HCT116 (cell line): ENCODE measurements at regions not wholly inside any gene's neighbourhood (a gene's known extent, or its start where the extent isn't known, plus 50 kb on each side); places are given as distances from the start of the nearest gene placed in this dataset.

Experiments used
- ATAC-seq: fragments of 200-7000 bp; cut with Tn5 transposase; 2 replicates; pipeline ENCODE4 v1.9.1; 2020; ENCODE audit warnings: mild to moderate bottlenecking, moderate library complexity
- BruUV-seq: library from RNA; stranded (reverse); fragments of 400-500 nt; replicated peaks from 2 replicates; lab custom pipeline; 2021; lab: Mats Ljungman, UMichigan
- CTCF ChIA-PET: fragments of 300-600 bp; sonication (Branson Sonifier 250); formaldehyde crosslinking; loops from one replicate; lab custom pipeline; 2021; ENCODE audit warnings: antibody characterized with exemption; lab: Charles Lee
- POLR2A ChIA-PET: fragments of 300-600, 350-600 bp; sonication (Branson Sonifier 250); formaldehyde crosslinking; loops from one replicate; lab custom pipeline; 2021; ENCODE audit warnings: antibody characterized with exemption; lab: Charles Lee
- RAD21 ChIA-PET, 2 experiments: fragments of 300-600 bp; sonication (Branson Sonifier 250); formaldehyde crosslinking; loops; one replicate each; lab custom pipeline; 2023; ENCODE audit warnings: low total read pairs in 2 of 2; ENCODE audit not compliant: uncharacterized antibody in 2 of 2, unreplicated experiment in 2 of 2, low non-redundant PET in 1 of 2; lab: Charles Lee
- DNase-seq: peaks from one replicate; pipeline ENCODE4 v3.0.0-alpha.2; 2010; ENCODE audit warnings: low read depth, low spot score
- H2AFZ ChIP-seq: fragments of 200-600 bp; shearing (Covaris generic), sonication (generic); 2 replicates; pipeline ENCODE4 v1.6.1; 2017; ENCODE audit warnings: low read depth, mixed run types, mixed read lengths, antibody characterized with exemption, low read length; ENCODE audit not compliant: poor library complexity, severe bottlenecking
- H3K27ac ChIP-seq: 2 replicates; pipeline ENCODE4 v1.5.1; 2012; ENCODE audit warnings: low read depth, low read length
- H3K27me3 ChIP-seq: fragments of 200-600 bp; sonication (generic); 2 replicates; pipeline ENCODE4 v1.6.1; 2016; ENCODE audit warnings: mixed run types, low read length, mixed read lengths; ENCODE audit not compliant: insufficient read depth
- H3K36me3 ChIP-seq, 2 experiments: fragments of 200-500 bp in 1 of 2; fragments of 200-600 bp in 1 of 2; sonication (Bioruptor generic) in 1 of 2; sonication (generic) in 1 of 2; 2 replicates each; pipeline versions ENCODE4 v1.5.1 to v1.6.1; 2014 to 2016; ENCODE audit warnings: low read length in 2 of 2, inconsistent platforms in 1 of 2, mixed read lengths in 1 of 2, mixed run types in 1 of 2; ENCODE audit not compliant: insufficient read depth in 2 of 2, control insufficient read depth in 1 of 2
- H3K4me1 ChIP-seq, 2 experiments: fragments of 200-600 bp in 1 of 2; sonication (generic) in 1 of 2; 2 replicates each; pipeline versions ENCODE4 v1.5.1 to v1.6.1; 2012 to 2017; ENCODE audit warnings: low read length in 2 of 2, inconsistent platforms in 1 of 2, mild to moderate bottlenecking in 1 of 2, mixed read lengths in 1 of 2, mixed run types in 1 of 2, moderate library complexity in 1 of 2; ENCODE audit not compliant: insufficient read depth in 2 of 2, control insufficient read depth in 1 of 2
- H3K4me2 ChIP-seq: fragments of 200-600 bp; sonication (generic); 2 replicates; pipeline ENCODE4 v1.6.1; 2017; ENCODE audit warnings: mixed run types, low read length, mixed read lengths
- H3K4me3 ChIP-seq, 2 experiments: fragments of 200-600 bp in 1 of 2; sonication (generic) in 1 of 2; replicated peaks in 1 of 2; 2 replicates each; pipeline ENCODE4 v1.5.1; 2011 to 2016; ENCODE audit warnings: low read length in 2 of 2, control low read depth in 1 of 2, low read depth in 1 of 2, mild to moderate bottlenecking in 1 of 2, mixed read lengths in 1 of 2, mixed run types in 1 of 2
- H3K79me2 ChIP-seq: fragments of 200-600 bp; sonication (generic); 2 replicates; pipeline ENCODE4 v1.6.1; 2017; ENCODE audit warnings: mild to moderate bottlenecking, mixed run types, low read length, moderate library complexity, mixed read lengths; ENCODE audit not compliant: insufficient read depth
- H3K9ac ChIP-seq: fragments of 200-600 bp; sonication (generic); 2 replicates; pipeline ENCODE4 v1.6.1; 2016; ENCODE audit warnings: low read length, mixed read lengths
- H3K9me2 ChIP-seq: fragments of 200-600 bp; sonication (generic), shearing (Covaris generic); 2 replicates; pipeline ENCODE4 v1.6.1; 2017; ENCODE audit warnings: mixed run types, mild to moderate bottlenecking, moderate library complexity; ENCODE audit not compliant: insufficient read depth
- H3K9me3 ChIP-seq, 2 experiments: fragments of 200-500 bp in 1 of 2; fragments of 200-600 bp in 1 of 2; sonication (Bioruptor generic) in 1 of 2; sonication (generic) in 1 of 2; 2 replicates each; pipeline ENCODE4 v1.6.1; 2014 to 2017; ENCODE audit warnings: low read length in 2 of 2, mixed read lengths in 2 of 2, inconsistent platforms in 1 of 2, low read depth in 1 of 2, mild to moderate bottlenecking in 1 of 2, mixed run types in 1 of 2, moderate library complexity in 1 of 2; ENCODE audit not compliant: control insufficient read depth in 1 of 2, insufficient read depth in 1 of 2
- H4K20me1 ChIP-seq: fragments of 200-600 bp; sonication (generic), shearing (Covaris generic); 2 replicates; pipeline ENCODE4 v1.6.1; 2017; ENCODE audit warnings: mixed run types, mild to moderate bottlenecking, moderate library complexity; ENCODE audit not compliant: insufficient read depth
- CTCF ChIP-seq, 3 experiments: fragments of 200-600 bp in 1 of 3; sonication (generic) in 1 of 3; IDR thresholded peaks in 2 of 3; conservative IDR thresholded peaks in 1 of 3; 2 replicates each; pipeline ENCODE4 v1.5.1; 2012 to 2017; ENCODE audit warnings: low read depth in 2 of 3, low read length in 2 of 3, antibody characterized with exemption in 1 of 3, borderline replicate concordance in 1 of 3, control low read depth in 1 of 3, mild to moderate bottlenecking in 1 of 3, mixed read lengths in 1 of 3, mixed run types in 1 of 3, moderate library complexity in 1 of 3; ENCODE audit not compliant: insufficient read depth in 1 of 3
- ELF1 ChIP-seq: IDR thresholded peaks from 2 replicates; pipeline ENCODE4 v1.6.1; 2012; ENCODE audit warnings: low read depth, borderline replicate concordance
- REST ChIP-seq: IDR thresholded peaks from 2 replicates; pipeline ENCODE4 v1.6.1; 2012; ENCODE audit warnings: low read depth
- TCF7L2 ChIP-seq: IDR thresholded peaks from 2 replicates; pipeline ENCODE4 v1.7.0; 2011; ENCODE audit warnings: borderline replicate concordance, inconsistent platforms; ENCODE audit not compliant: insufficient read depth, insufficient read length; ENCODE audit errors: extremely low read depth
- ZBTB33 ChIP-seq: IDR thresholded peaks from 2 replicates; pipeline ENCODE4 v1.6.1; 2011; ENCODE audit warnings: mild to moderate bottlenecking, low read length, moderate library complexity; ENCODE audit not compliant: insufficient replicate concordance; ENCODE audit errors: extremely low read depth
- intact Hi-C: fragments of 100-400 bp; cut with micrococcal nuclease; formaldehyde crosslinking; loops from 2 replicates; pipeline ENCODE4 v1.10.0; 2022

GRCh38 chr20:50358971-50359370, 151.2 kb upstream of the PTPN1 start:
- Histone ChIP-seq H2AFZ (no peak overlapping the region), H3K9ac (no peak overlapping the region), H3K9me3 (no peaks in the 10 kb centered on the region), H3K4me1 (peaks cover 13 to 30% of the 10 kb centered on the region in 2 experiments; a peak in 3 of 4 replicates), H3K4me3 (no peak overlapping the region), H3K27me3 (no peaks in the 10 kb centered on the region), H3K36me3 (no peaks in the 10 kb centered on the region), H3K79me2 (no peaks in the 10 kb centered on the region), H3K4me2 (no peak overlapping the region), H3K9me2 (no peaks in the 10 kb centered on the region), H3K27ac (no peak overlapping the region), H4K20me1 (no peaks in the 10 kb centered on the region)
- no peak for DNase-seq
- ATAC-seq, result no peak
- POLR2A ChIA-PET, result no interaction called here
- CTCF ChIA-PET, result no interaction called here
- intact Hi-C loops, result no loop called here
- BruUV-seq, result no TSS peak
- TF ChIP-seq ZBTB33 (no peak), TCF7L2 (no peak), ELF1 (no peak), CTCF (IDR thresholded peaks at IDR 0.05 in 2 of 3, conservative IDR thresholded peaks at IDR 0.05 in 1 of 3; ENCODE audit: borderline replicate concordance in 1 of 3, insufficient read depth in 1 of 3, low read depth in 2 of 3, low read length in 2 of 3) (no peak), REST (no peak)
- RAD21 ChIA-PET, result no interaction called here
